ENCODE measurements at regions not wholly inside any gene's neighbourhood (a gene's known extent, or its start where the extent isn't known, plus 50 kb on each side); places are given as distances from the start of the nearest gene placed in this dataset.

GRCh38 chr2:18987592-18988073 is 370.8 kb downstream of the OSR1 start:
- no peak overlapping the region for H3K4me3 ChIP-seq (ENCODE audit: low read depth, low read length)
- DNase-seq (ENCODE audit: low read depth) (peak; percentile 84), FAIRE-seq (no peak)
- H3K36me3 ChIP-seq (ENCODE audit: control insufficient read depth, insufficient read depth, low read length), result no peaks in the 10 kb centered on the region
- no peaks in the 10 kb centered on the region for H3K27me3 ChIP-seq (ENCODE audit: control insufficient read depth, insufficient read depth, low read length)
- TF ChIP-seq, protein P1, sequence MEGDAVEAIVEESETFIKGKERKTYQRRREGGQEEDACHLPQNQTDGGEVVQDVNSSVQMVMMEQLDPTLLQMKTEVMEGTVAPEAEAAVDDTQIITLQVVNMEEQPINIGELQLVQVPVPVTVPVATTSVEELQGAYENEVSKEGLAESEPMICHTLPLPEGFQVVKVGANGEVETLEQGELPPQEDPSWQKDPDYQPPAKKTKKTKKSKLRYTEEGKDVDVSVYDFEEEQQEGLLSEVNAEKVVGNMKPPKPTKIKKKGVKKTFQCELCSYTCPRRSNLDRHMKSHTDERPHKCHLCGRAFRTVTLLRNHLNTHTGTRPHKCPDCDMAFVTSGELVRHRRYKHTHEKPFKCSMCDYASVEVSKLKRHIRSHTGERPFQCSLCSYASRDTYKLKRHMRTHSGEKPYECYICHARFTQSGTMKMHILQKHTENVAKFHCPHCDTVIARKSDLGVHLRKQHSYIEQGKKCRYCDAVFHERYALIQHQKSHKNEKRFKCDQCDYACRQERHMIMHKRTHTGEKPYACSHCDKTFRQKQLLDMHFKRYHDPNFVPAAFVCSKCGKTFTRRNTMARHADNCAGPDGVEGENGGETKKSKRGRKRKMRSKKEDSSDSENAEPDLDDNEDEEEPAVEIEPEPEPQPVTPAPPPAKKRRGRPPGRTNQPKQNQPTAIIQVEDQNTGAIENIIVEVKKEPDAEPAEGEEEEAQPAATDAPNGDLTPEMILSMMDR (IDR thresholded peaks at IDR 0.05; ENCODE audit: insufficient read depth, low read length, severe bottlenecking), result peak; percentile 31

DNA sequence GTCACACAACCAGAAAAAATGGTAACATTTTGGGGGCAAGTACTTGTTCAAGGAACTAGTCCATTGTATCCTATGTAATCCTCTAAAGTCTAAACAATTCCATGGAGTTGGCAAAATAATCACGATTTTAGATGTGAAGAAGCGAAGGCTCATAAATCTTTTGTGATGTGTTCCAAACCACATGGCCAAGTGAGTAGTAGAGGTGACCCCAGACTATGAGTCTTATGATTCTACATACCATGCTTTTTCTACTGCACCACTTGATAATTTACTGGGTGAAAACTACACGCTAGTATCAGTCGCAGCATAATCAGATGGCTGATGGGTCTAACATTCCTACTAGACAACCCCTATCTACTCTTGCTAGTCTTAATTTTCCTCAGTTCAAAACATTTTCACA is 371.4 kb downstream of the OSR1 start:
- TF ChIP-seq, protein P1 (IDR thresholded peaks at IDR 0.05; ENCODE audit: insufficient read depth, low read length, severe bottlenecking), result no peak
- H3K27me3 ChIP-seq (ENCODE audit: control insufficient read depth, insufficient read depth, low read length), result no peaks in the 10 kb centered on the region
- FAIRE-seq (no peak), DNase-seq (ENCODE audit: low read depth) (no peak)
- H3K36me3 ChIP-seq (ENCODE audit: control insufficient read depth, insufficient read depth, low read length), result no peaks in the 10 kb centered on the region
- no peak overlapping the region for H3K4me3 ChIP-seq (ENCODE audit: low read depth, low read length)

DNA sequence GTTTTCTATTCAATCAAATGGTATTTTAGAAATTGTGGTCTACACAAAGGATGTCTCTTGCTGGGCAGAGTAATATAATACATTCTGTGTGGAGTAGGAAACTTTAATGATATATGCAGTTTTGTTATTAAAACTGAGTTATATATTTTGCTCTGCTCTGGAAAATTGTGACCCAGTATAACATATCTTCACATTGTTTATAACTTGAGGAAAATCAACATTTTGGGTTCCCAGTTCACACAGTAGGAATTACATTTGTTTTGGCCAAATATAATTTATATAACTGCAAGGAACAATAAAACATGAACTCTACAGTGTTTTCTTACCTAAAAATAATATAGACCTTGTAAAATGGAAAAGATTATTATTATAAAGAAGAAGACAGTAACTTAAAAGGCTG is 372.4 kb downstream of the OSR1 start:
- DNase-seq (ENCODE audit: low read depth), result no peak
- TF ChIP-seq, protein P1 (IDR thresholded peaks at IDR 0.05; ENCODE audit: insufficient read depth, low read length, severe bottlenecking), result no peak
- FAIRE-seq, result no peak
- Histone ChIP-seq H3K4me3 (ENCODE audit: low read depth, low read length) (no peak overlapping the region), H3K27me3 (ENCODE audit: control insufficient read depth, insufficient read depth, low read length) (no peaks in the 10 kb centered on the region), H3K36me3 (ENCODE audit: control insufficient read depth, insufficient read depth, low read length) (no peaks in the 10 kb centered on the region)

- TF ChIP-seq, protein P1 (IDR thresholded peaks at IDR 0.05; ENCODE audit: insufficient read depth, low read length, severe bottlenecking), result no peak
- FAIRE-seq, result no peak
- Histone ChIP-seq H3K27me3 (ENCODE audit: control insufficient read depth, insufficient read depth, low read length) (no peaks in the 10 kb centered on the region), H3K4me3 (ENCODE audit: low read depth, low read length) (no peak overlapping the region), H3K36me3 (ENCODE audit: control insufficient read depth, insufficient read depth, low read length) (no peaks in the 10 kb centered on the region)
- no peak for DNase-seq (ENCODE audit: low read depth)
Measured at GRCh38 chr2:18980786-18981430, 377.5 kb downstream of the OSR1 start.

GRCh38 chr2:18980104-18980785 is 378.2 kb downstream of the OSR1 start:
- no peak for DNase-seq (ENCODE audit: low read depth)
- H3K27me3 ChIP-seq (ENCODE audit: control insufficient read depth, insufficient read depth, low read length), result no peaks in the 10 kb centered on the region
- H3K36me3 ChIP-seq (ENCODE audit: control insufficient read depth, insufficient read depth, low read length), result no peaks in the 10 kb centered on the region
- no peak for FAIRE-seq
- no peak overlapping the region for H3K4me3 ChIP-seq (ENCODE audit: low read depth, low read length)
- TF ChIP-seq, protein P1 (IDR thresholded peaks at IDR 0.05; ENCODE audit: insufficient read depth, low read length, severe bottlenecking), result no peak
